Endothelial cell of umbilical vein (primary cell): ENCODE measurements at regions not wholly inside any gene's neighbourhood (a gene's known extent, or its start where the extent isn't known, plus 50 kb on each side); places are given as distances from the start of the nearest gene placed in this dataset.

Experiments used
- BruUV-seq: library from RNA; stranded (reverse); fragments of 400-500 nt; replicated peaks from 2 replicates; lab custom pipeline; 2021; lab: Mats Ljungman, UMichigan
- CTCF ChIA-PET: fragments of 300-600, 350-600 bp; sonication (Branson Sonifier 250); formaldehyde crosslinking; loops from one replicate; lab custom pipeline; 2021; ENCODE audit warnings: antibody characterized with exemption, inconsistent platforms; lab: Charles Lee
- POLR2A ChIA-PET: fragments of 300-600, 350-600 bp; sonication (Branson Sonifier 250); formaldehyde crosslinking; loops from one replicate; lab custom pipeline; 2021; ENCODE audit warnings: antibody characterized with exemption, inconsistent platforms; lab: Charles Lee
- DNase-seq: peaks from one replicate; pipeline ENCODE4 v3.0.0-alpha.2; 2011; ENCODE audit warnings: low read depth, low spot score
- FAIRE-seq: peaks from 2 replicates; lab custom pipeline; 2011; peaks lifted over from hg19 to GRCh38; lab: Jason Lieb, UNC
- H2AFZ ChIP-seq: 2 replicates; pipeline ENCODE4 v1.6.0; 2012; ENCODE audit warnings: low read depth, low read length, control low read depth, inconsistent platforms
- H3K27ac ChIP-seq: 2 replicates; pipeline ENCODE4 v1.5.1; 2011; ENCODE audit warnings: low read depth, mild to moderate bottlenecking, control low read depth, low read length, moderate library complexity; ENCODE audit not compliant: insufficient read depth
- H3K27me3 ChIP-seq, 2 experiments: 2 replicates each; pipeline versions ENCODE4 v1.6.0 to v1.6.1; 2011; ENCODE audit warnings: low read length in 2 of 2, mixed read lengths in 1 of 2; ENCODE audit not compliant: control insufficient read depth in 2 of 2, insufficient read depth in 2 of 2
- H3K36me3 ChIP-seq, 2 experiments: 2 replicates in 1 of 2; 3 replicates in 1 of 2; pipeline ENCODE4 v1.5.1; 2011; ENCODE audit warnings: low read length in 2 of 2, mild to moderate bottlenecking in 1 of 2, moderate library complexity in 1 of 2; ENCODE audit not compliant: control insufficient read depth in 2 of 2, insufficient read depth in 2 of 2; ENCODE audit errors: extremely low read depth in 1 of 2
- H3K4me1 ChIP-seq: 3 replicates; pipeline ENCODE4 v1.5.1; 2011; ENCODE audit warnings: mild to moderate bottlenecking, low read length; ENCODE audit not compliant: control insufficient read depth, insufficient read depth; ENCODE audit errors: extremely low read depth
- H3K4me2 ChIP-seq: 2 replicates; pipeline ENCODE4 v1.6.1; 2011; ENCODE audit warnings: low read length, control low read depth, mixed read lengths; ENCODE audit not compliant: insufficient read depth
- H3K4me3 ChIP-seq, 3 experiments: fragments of 200-600 bp in 1 of 3; sonication (generic), shearing (Covaris generic) in 1 of 3; replicated peaks in 1 of 3; 2 replicates each; pipeline ENCODE4 v1.5.1; 2011 to 2016; ENCODE audit warnings: control low read depth in 3 of 3, low read length in 3 of 3, mild to moderate bottlenecking in 2 of 3, inconsistent platforms in 1 of 3, low read depth in 1 of 3, moderate library complexity in 1 of 3; ENCODE audit not compliant: insufficient read depth in 1 of 3
- H3K79me2 ChIP-seq: 2 replicates; pipeline ENCODE4 v1.6.0; 2012; ENCODE audit warnings: low read length, inconsistent platforms; ENCODE audit not compliant: control insufficient read depth, insufficient read depth
- H3K9ac ChIP-seq: replicated peaks from 2 replicates; pipeline ENCODE3; 2011; ENCODE audit warnings: low read length, control low read depth; ENCODE audit not compliant: insufficient read depth; ENCODE audit errors: extremely low read depth
- H3K9me1 ChIP-seq: replicated peaks from 3 replicates; pipeline ENCODE4 v1.6.0; 2011; ENCODE audit warnings: mild to moderate bottlenecking, low read length; ENCODE audit not compliant: control insufficient read depth, insufficient read depth; ENCODE audit errors: extremely low read depth
- H3K9me3 ChIP-seq: replicated peaks from 2 replicates; pipeline ENCODE4 v1.5.1; 2012; ENCODE audit warnings: low read length, inconsistent platforms; ENCODE audit not compliant: control insufficient read depth, insufficient read depth
- H4K20me1 ChIP-seq: replicated peaks from 2 replicates; pipeline ENCODE3; 2011; ENCODE audit warnings: mild to moderate bottlenecking, low read length; ENCODE audit not compliant: control insufficient read depth, insufficient read depth; ENCODE audit errors: extremely low read depth
- CTCF ChIP-seq, 2 donors: IDR thresholded peaks; 1 replicate in 1 of 2; 2 replicates in 1 of 2; pipeline ENCODE4 v1.5.1; 2011; ENCODE audit warnings: low read length in 2 of 2, mild to moderate bottlenecking in 2 of 2, moderate library complexity in 2 of 2, control low read depth in 1 of 2, inconsistent platforms in 1 of 2, low read depth in 1 of 2; ENCODE audit not compliant: insufficient read depth in 1 of 2; ENCODE audit errors: extremely low read depth in 1 of 2
- EZH2 ChIP-seq: IDR thresholded peaks from 2 replicates; pipeline ENCODE4 v1.6.1; 2012; ENCODE audit warnings: borderline replicate concordance, low read depth, mild to moderate bottlenecking, moderate library complexity, low read length, inconsistent platforms; ENCODE audit not compliant: severe bottlenecking
- FOS ChIP-seq: IDR thresholded peaks from 2 replicates; pipeline ENCODE4 v1.6.1; 2011; ENCODE audit warnings: mild to moderate bottlenecking, low read length, moderate library complexity, borderline replicate concordance; ENCODE audit not compliant: insufficient read depth
- GATA2 ChIP-seq: IDR thresholded peaks from 2 replicates; pipeline ENCODE4 v1.7.0; 2011; ENCODE audit warnings: low read depth, mild to moderate bottlenecking, moderate library complexity, mixed read lengths, low read length; ENCODE audit not compliant: insufficient read length, insufficient read depth
- JUN ChIP-seq: IDR thresholded peaks from 2 replicates; pipeline ENCODE4 v1.6.1; 2011; ENCODE audit warnings: borderline replicate concordance, low read depth; ENCODE audit not compliant: insufficient read length, insufficient read depth
- MYC ChIP-seq: IDR thresholded peaks from one replicate; pipeline ENCODE4 v1.6.1; 2011; ENCODE audit warnings: mild to moderate bottlenecking, low read depth, low read length
- POLR2A ChIP-seq: IDR thresholded peaks from 2 replicates; pipeline ENCODE4 v1.6.1; 2012; ENCODE audit warnings: low read depth, mild to moderate bottlenecking, control low read depth, low read length
- POLR2AphosphoS5 ChIP-seq: IDR thresholded peaks from 2 replicates; pipeline ENCODE4 v1.6.1; 2012; ENCODE audit warnings: low read depth, mild to moderate bottlenecking, control low read depth, low read length, moderate library complexity; ENCODE audit not compliant: insufficient read depth
- dilution Hi-C: fragments of 300-500 bp; cut with MboI; formaldehyde crosslinking; loops from one replicate; pipeline ENCODE4 v1.15.0; 2019; ENCODE audit warnings: low sequenced_read_pairs; ENCODE audit not compliant: extremely low pct_ligation_motif_present
- intact Hi-C: fragments of 100-400 bp; cut with micrococcal nuclease; formaldehyde crosslinking; loops from one replicate; pipeline ENCODE4 v1.10.0; 2022
- TF ChIP-seq, protein P1 (sequence below): IDR thresholded peaks from 2 replicates; pipeline ENCODE4 v1.6.1; 2011; ENCODE audit not compliant: insufficient read depth, insufficient read length

- Histone ChIP-seq H3K9ac (no peak overlapping the region), H3K4me3 (no peak overlapping the region), H3K36me3 (no peaks in the 10 kb centered on the region), H3K9me1 (no peaks in the 10 kb centered on the region), H4K20me1 (no peaks in the 10 kb centered on the region), H3K79me2 (no peaks in the 10 kb centered on the region), H3K27ac (no peak overlapping the region), H3K4me2 (no peak overlapping the region), H3K27me3 (no peaks in the 10 kb centered on the region), H3K4me1 (no peaks in the 10 kb centered on the region), H2AFZ (no peak overlapping the region), H3K9me3 (no peaks in the 10 kb centered on the region)
- BruUV-seq, result no TSS peak
- ChIA-PET CTCF (interaction anchor here (1.3 kb wide), 1 partner anchor 39 kb away, joined by 3 read pairs; no protein-coding TSS in a partner anchor), POLR2A (no interaction called here)
- intact Hi-C loops, result no loop called here
- FAIRE-seq (no peak), DNase-seq (no peak)
- TF ChIP-seq JUN (no peak), MYC (no peak), CTCF (IDR thresholded peaks at IDR 0.05; ENCODE audit: extremely low read depth in 1 of 2, insufficient read depth in 1 of 2, low read depth in 1 of 2, low read length in 2 of 2) (no peak), EZH2 (no peak), GATA2 (no peak), POLR2A (no peak), FOS (no peak), POLR2AphosphoS5 (no peak)
- TF ChIP-seq, protein P1, sequence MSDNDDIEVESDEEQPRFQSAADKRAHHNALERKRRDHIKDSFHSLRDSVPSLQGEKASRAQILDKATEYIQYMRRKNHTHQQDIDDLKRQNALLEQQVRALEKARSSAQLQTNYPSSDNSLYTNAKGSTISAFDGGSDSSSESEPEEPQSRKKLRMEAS, result no peak
- dilution Hi-C loops, result no loop called here
These were observed 192.8 kb downstream of the LRIG3 start for GRCh38 chr12:58727521-58727920.
